WTC11 (cell line): ENCODE measurements at regions not wholly inside any gene's neighbourhood (a gene's known extent, or its start where the extent isn't known, plus 50 kb on each side); places are given as distances from the start of the nearest gene placed in this dataset.
"Not testable (repeated sequence)": the region's sequence is repeated elsewhere in the genome, so short reads cannot be mapped to it uniquely, and the experiment has no call there.

ENCODE experiments used
- ATAC-seq: fragments of 200-7000 bp; cut with Tn5 transposase; 2 replicates; pipeline ENCODE4 v1.10.0; 2021; ENCODE audit warnings: mild to moderate bottlenecking, moderate library complexity
- CTCF ChIA-PET: fragments of 300-600 bp; sonication (Branson Sonifier 250); formaldehyde crosslinking; loops from one replicate; lab custom pipeline; 2021; ENCODE audit warnings: antibody characterized with exemption; lab: Charles Lee
- POLR2A ChIA-PET: fragments of 350-600 bp; sonication (Branson Sonifier 250); formaldehyde crosslinking; loops from one replicate; lab custom pipeline; 2021; ENCODE audit warnings: antibody characterized with exemption; lab: Charles Lee
- DNase-seq: peaks from one replicate; pipeline ENCODE4 v3.0.0; 2021; ENCODE audit warnings: low spot score
- H3K27ac Mint-ChIP-seq: 2 replicates; pipeline ENCODE4 v1.8.0; 2021; ENCODE audit warnings: mixed read lengths
- H3K27me3 Mint-ChIP-seq: 2 replicates; pipeline ENCODE4 v1.8.0; 2021; ENCODE audit warnings: low read depth, mild to moderate bottlenecking, moderate library complexity, mixed read lengths
- H3K36me3 Mint-ChIP-seq: 2 replicates; pipeline ENCODE4 v1.8.0; 2021; ENCODE audit warnings: mixed read lengths
- H3K4me1 Mint-ChIP-seq: 2 replicates; pipeline ENCODE4 v1.8.0; 2022; ENCODE audit warnings: mixed read lengths
- H3K4me3 Mint-ChIP-seq: 2 replicates; pipeline ENCODE4 v1.8.0; 2021; ENCODE audit warnings: mild to moderate bottlenecking, moderate library complexity, mixed read lengths
- H3K9me3 Mint-ChIP-seq: 2 replicates; pipeline ENCODE4 v1.8.0; 2021; ENCODE audit warnings: mixed read lengths
- ESRRA ChIP-seq: sonication (generic); formaldehyde crosslinking; IDR thresholded peaks from 2 replicates; pipeline ENCODE4 v1.8.1; 2022; ENCODE audit warnings: mild to moderate bottlenecking, missing genetic modification reagents, borderline replicate concordance
- GRHL2 ChIP-seq: fragments of 250-450 bp; sonication (Bioruptor Pico); IDR thresholded peaks from 2 replicates; pipeline ENCODE4 v1.8.0; 2022; ENCODE audit warnings: mild to moderate bottlenecking, moderate library complexity; ENCODE audit not compliant: insufficient replicate concordance, severe bottlenecking
- NFATC4 ChIP-seq: fragments of 250-450 bp; sonication (Bioruptor Pico); IDR thresholded peaks from 2 replicates; pipeline ENCODE4 v1.9.0; 2021; ENCODE audit warnings: mild to moderate bottlenecking
- RORB ChIP-seq: fragments of 250-450 bp; sonication (Bioruptor Pico); IDR thresholded peaks from 2 replicates; pipeline ENCODE4 v1.9.0; 2021; ENCODE audit warnings: mild to moderate bottlenecking
- SOX15 ChIP-seq: fragments of 250-450 bp; sonication (Bioruptor Pico); IDR thresholded peaks from 2 replicates; pipeline ENCODE4 v1.9.0; 2021; ENCODE audit warnings: mild to moderate bottlenecking
- ZBTB21 ChIP-seq: sonication (generic); formaldehyde crosslinking; IDR thresholded peaks from 2 replicates; pipeline ENCODE4 v1.8.1; 2023; ENCODE audit warnings: mild to moderate bottlenecking, missing genetic modification reagents, borderline replicate concordance
- ZNF263 ChIP-seq: sonication (generic); formaldehyde crosslinking; IDR thresholded peaks from 2 replicates; pipeline ENCODE4 v1.8.1; 2022; ENCODE audit warnings: low read depth, mild to moderate bottlenecking, moderate library complexity, missing genetic modification reagents
- TF ChIP-seq, protein P1 (sequence below): sonication (generic); formaldehyde crosslinking; IDR thresholded peaks from 2 replicates; pipeline ENCODE4 v1.8.1; 2022; ENCODE audit warnings: low read depth, mild to moderate bottlenecking, moderate library complexity, missing genetic modification reagents, borderline replicate concordance
- TF ChIP-seq, protein P2 (sequence below): sonication (generic); formaldehyde crosslinking; IDR thresholded peaks from 2 replicates; pipeline ENCODE4 v1.8.1; 2022; ENCODE audit warnings: missing genetic modification reagents, borderline replicate concordance
- TF ChIP-seq, protein P3 (sequence below): sonication (generic); formaldehyde crosslinking; IDR thresholded peaks from 2 replicates; pipeline ENCODE4 v1.8.0; 2023; ENCODE audit warnings: missing genetic modification reagents, mild to moderate bottlenecking, borderline replicate concordance
- TF ChIP-seq, protein P4 (sequence below): fragments of 250-450 bp; sonication (Bioruptor Pico); IDR thresholded peaks from 2 replicates; pipeline ENCODE4 v1.8.0; 2021; ENCODE audit warnings: mild to moderate bottlenecking
- TF ChIP-seq, protein P5 (sequence below): sonication (generic); formaldehyde crosslinking; IDR thresholded peaks from 2 replicates; pipeline ENCODE4 v1.8.1; 2023; ENCODE audit warnings: mild to moderate bottlenecking, missing genetic modification reagents
- TF ChIP-seq, protein P6 (sequence below): fragments of 250-450 bp; sonication (Bioruptor Pico); conservative IDR thresholded peaks from 2 replicates; pipeline ENCODE4 v1.9.0; 2021; ENCODE audit warnings: mild to moderate bottlenecking
- TF ChIP-seq, protein P7 (sequence below): sonication (generic); formaldehyde crosslinking; IDR thresholded peaks from 2 replicates; pipeline ENCODE4 v1.8.0; 2023; ENCODE audit warnings: missing genetic modification reagents

DNA sequence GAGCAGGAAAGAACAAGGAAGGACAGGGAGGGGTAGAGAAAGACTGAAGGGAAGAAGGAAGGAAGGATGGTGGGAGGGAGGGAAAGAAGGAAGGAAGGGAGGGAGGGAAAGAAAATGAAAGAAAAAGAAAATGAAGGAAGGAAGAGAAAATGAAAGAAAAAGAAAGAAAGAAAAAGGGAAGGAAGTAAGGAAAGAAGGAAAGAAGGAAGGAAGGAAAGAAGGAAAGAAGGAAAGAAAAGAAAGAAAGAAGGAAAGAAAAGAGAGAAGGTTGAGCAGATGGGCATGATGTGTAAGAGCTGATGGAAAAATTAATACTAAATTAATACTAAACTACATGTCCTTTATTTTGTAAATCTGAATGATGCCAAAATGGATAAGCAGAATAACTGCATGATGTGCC, 418.3 kb upstream of the CDIN1 start:
- no peak for ATAC-seq
- ChIA-PET POLR2A (no interaction called here), CTCF (no interaction called here)
- DNase-seq, result no peak
- peaks cover 15% of the 10 kb centered on the region for H3K4me1 Mint-ChIP-seq
- peaks cover 28% of the 10 kb centered on the region for H3K9me3 Mint-ChIP-seq
- H3K27ac Mint-ChIP-seq, result no peak overlapping the region
- H3K36me3 Mint-ChIP-seq, result peaks cover 14% of the 10 kb centered on the region
- no peak overlapping the region for H3K4me3 Mint-ChIP-seq
- no peaks in the 10 kb centered on the region; the same call in 1 of the 2 replicates for H3K27me3 Mint-ChIP-seq
- TF ChIP-seq, protein P1, sequence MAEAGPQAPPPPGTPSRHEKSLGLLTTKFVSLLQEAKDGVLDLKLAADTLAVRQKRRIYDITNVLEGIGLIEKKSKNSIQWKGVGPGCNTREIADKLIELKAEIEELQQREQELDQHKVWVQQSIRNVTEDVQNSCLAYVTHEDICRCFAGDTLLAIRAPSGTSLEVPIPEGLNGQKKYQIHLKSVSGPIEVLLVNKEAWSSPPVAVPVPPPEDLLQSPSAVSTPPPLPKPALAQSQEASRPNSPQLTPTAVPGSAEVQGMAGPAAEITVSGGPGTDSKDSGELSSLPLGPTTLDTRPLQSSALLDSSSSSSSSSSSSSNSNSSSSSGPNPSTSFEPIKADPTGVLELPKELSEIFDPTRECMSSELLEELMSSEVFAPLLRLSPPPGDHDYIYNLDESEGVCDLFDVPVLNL, result no peak
- TF ChIP-seq, protein P2, sequence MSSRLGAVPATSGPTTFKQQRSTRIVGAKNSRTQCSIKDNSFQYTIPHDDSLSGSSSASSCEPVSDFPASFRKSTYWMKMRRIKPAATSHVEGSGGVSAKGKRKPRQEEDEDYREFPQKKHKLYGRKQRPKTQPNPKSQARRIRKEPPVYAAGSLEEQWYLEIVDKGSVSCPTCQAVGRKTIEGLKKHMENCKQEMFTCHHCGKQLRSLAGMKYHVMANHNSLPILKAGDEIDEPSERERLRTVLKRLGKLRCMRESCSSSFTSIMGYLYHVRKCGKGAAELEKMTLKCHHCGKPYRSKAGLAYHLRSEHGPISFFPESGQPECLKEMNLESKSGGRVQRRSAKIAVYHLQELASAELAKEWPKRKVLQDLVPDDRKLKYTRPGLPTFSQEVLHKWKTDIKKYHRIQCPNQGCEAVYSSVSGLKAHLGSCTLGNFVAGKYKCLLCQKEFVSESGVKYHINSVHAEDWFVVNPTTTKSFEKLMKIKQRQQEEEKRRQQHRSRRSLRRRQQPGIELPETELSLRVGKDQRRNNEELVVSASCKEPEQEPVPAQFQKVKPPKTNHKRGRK (CRISPR knock-in tag), result peak; percentile 52; the same call in 1 of the 2 replicates
- TF ChIP-seq, all 79 proteins: peak for 1

DNA sequence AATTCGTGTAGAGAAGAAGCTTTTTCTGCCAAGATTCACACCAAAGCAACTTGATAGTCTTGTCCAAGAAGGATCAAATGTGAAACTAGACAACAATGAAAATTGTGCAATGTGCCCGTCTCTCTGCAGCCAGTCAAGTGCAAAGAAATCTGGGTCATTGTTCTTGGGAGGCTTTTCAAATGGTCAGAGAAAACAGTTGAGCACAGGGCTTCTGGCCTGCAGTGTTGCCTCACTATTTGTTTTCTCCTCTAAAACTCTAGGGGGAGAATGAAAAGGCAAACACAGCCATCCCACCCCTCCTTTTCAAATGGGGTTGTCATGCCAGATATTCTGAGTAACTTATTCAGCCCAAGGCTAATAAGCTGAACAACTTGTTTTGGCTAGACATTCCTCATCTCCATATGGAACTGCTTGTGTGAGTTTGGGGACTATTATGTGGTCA, 417.6 kb upstream of the CDIN1 start:
- CTCF ChIA-PET, result no interaction called here
- ATAC-seq (peak; percentile 85), DNase-seq (no peak)
- H3K4me1 Mint-ChIP-seq, result peaks cover 15% of the 10 kb centered on the region
- H3K9me3 Mint-ChIP-seq, result peaks cover 32% of the 10 kb centered on the region
- no peaks in the 10 kb centered on the region; the same call in 1 of the 2 replicates for H3K27me3 Mint-ChIP-seq
- peak overlapping the region; percentile 26; the same call in 1 of the 2 replicates for H3K27ac Mint-ChIP-seq
- POLR2A ChIA-PET, result no interaction called here
- TF ChIP-seq NFATC4 (no peak), ESRRA (CRISPR knock-in tag) (no peak), ZNF263 (no peak), RORB (CRISPR knock-in tag) (no peak)
- TF ChIP-seq, protein P3, sequence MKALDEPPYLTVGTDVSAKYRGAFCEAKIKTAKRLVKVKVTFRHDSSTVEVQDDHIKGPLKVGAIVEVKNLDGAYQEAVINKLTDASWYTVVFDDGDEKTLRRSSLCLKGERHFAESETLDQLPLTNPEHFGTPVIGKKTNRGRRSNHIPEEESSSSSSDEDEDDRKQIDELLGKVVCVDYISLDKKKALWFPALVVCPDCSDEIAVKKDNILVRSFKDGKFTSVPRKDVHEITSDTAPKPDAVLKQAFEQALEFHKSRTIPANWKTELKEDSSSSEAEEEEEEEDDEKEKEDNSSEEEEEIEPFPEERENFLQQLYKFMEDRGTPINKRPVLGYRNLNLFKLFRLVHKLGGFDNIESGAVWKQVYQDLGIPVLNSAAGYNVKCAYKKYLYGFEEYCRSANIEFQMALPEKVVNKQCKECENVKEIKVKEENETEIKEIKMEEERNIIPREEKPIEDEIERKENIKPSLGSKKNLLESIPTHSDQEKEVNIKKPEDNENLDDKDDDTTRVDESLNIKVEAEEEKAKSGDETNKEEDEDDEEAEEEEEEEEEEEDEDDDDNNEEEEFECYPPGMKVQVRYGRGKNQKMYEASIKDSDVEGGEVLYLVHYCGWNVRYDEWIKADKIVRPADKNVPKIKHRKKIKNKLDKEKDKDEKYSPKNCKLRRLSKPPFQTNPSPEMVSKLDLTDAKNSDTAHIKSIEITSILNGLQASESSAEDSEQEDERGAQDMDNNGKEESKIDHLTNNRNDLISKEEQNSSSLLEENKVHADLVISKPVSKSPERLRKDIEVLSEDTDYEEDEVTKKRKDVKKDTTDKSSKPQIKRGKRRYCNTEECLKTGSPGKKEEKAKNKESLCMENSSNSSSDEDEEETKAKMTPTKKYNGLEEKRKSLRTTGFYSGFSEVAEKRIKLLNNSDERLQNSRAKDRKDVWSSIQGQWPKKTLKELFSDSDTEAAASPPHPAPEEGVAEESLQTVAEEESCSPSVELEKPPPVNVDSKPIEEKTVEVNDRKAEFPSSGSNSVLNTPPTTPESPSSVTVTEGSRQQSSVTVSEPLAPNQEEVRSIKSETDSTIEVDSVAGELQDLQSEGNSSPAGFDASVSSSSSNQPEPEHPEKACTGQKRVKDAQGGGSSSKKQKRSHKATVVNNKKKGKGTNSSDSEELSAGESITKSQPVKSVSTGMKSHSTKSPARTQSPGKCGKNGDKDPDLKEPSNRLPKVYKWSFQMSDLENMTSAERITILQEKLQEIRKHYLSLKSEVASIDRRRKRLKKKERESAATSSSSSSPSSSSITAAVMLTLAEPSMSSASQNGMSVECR (CRISPR knock-in tag), result no peak
- TF ChIP-seq, protein P4, sequence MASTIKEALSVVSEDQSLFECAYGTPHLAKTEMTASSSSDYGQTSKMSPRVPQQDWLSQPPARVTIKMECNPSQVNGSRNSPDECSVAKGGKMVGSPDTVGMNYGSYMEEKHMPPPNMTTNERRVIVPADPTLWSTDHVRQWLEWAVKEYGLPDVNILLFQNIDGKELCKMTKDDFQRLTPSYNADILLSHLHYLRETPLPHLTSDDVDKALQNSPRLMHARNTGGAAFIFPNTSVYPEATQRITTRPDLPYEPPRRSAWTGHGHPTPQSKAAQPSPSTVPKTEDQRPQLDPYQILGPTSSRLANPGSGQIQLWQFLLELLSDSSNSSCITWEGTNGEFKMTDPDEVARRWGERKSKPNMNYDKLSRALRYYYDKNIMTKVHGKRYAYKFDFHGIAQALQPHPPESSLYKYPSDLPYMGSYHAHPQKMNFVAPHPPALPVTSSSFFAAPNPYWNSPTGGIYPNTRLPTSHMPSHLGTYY (CRISPR knock-in tag), result no peak
- no peak overlapping the region for H3K4me3 Mint-ChIP-seq
- peaks cover 18% of the 10 kb centered on the region for H3K36me3 Mint-ChIP-seq

DNA sequence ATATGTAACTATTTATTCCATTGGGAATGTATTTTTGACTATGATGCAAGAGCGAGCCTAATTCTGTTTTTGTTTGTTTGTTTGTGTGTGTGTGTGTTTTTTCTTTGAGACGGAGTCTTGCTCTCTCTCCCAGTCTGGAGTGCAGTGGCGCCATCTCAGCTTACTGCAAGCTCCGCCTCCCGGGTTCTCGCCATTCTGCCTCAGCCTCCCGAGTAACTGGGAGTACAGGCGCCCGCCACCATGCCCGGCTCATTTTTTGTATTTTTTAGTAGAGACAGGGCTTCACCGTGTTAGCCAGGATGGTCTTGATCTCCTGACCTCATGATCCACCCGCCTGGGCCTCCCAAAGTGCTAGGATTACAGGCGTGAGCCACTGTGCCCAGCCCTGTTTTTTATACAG, 415.4 kb upstream of the CDIN1 start:
- H3K4me3 Mint-ChIP-seq, H3K27me3 Mint-ChIP-seq, DNase-seq, POLR2A ChIA-PET, CTCF ChIA-PET, ATAC-seq, H3K27ac Mint-ChIP-seq: not testable (repeated sequence)
- Mint-ChIP-seq H3K4me1 (peaks cover 11% of the 10 kb centered on the region), H3K9me3 (peaks cover 40% of the 10 kb centered on the region), H3K36me3 (peaks cover 18% of the 10 kb centered on the region)

DNA sequence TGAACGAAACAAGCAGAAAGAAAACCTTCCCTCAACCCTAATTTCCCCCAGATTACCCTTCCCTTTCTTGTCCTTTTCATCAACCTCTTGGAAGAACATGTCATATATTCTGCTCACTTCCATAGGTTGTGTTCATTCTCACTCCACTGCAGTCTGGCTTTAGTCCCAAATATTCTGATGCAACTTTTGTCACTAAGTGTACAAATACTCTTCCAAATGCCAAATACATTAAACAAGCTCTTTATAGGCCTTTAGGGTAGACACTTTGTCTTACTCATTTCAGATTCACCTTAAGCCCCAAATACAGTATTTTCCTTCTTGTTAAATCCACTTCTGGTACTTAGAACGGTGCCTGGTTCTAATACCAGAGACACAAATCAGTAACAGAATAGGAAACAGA, 406.5 kb upstream of the CDIN1 start:
- H3K4me1 Mint-ChIP-seq, result peaks cover 11% of the 10 kb centered on the region
- DNase-seq (no peak), ATAC-seq (no peak)
- ChIA-PET POLR2A (no interaction called here), CTCF (no interaction called here)
- H3K27ac Mint-ChIP-seq, result no peak overlapping the region
- H3K4me3 Mint-ChIP-seq, result no peak overlapping the region
- peaks cover 3% of the 10 kb centered on the region; the same call in 1 of the 2 replicates for H3K9me3 Mint-ChIP-seq
- H3K27me3 Mint-ChIP-seq, result no peaks in the 10 kb centered on the region
- H3K36me3 Mint-ChIP-seq, result no peaks in the 10 kb centered on the region
- TF ChIP-seq GRHL2 (CRISPR knock-in tag) (no peak), ZBTB21 (no peak), SOX15 (CRISPR knock-in tag) (no peak)
- TF ChIP-seq, protein P5, sequence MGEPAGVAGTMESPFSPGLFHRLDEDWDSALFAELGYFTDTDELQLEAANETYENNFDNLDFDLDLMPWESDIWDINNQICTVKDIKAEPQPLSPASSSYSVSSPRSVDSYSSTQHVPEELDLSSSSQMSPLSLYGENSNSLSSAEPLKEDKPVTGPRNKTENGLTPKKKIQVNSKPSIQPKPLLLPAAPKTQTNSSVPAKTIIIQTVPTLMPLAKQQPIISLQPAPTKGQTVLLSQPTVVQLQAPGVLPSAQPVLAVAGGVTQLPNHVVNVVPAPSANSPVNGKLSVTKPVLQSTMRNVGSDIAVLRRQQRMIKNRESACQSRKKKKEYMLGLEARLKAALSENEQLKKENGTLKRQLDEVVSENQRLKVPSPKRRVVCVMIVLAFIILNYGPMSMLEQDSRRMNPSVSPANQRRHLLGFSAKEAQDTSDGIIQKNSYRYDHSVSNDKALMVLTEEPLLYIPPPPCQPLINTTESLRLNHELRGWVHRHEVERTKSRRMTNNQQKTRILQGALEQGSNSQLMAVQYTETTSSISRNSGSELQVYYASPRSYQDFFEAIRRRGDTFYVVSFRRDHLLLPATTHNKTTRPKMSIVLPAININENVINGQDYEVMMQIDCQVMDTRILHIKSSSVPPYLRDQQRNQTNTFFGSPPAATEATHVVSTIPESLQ, result no peak
- TF ChIP-seq, protein P6, sequence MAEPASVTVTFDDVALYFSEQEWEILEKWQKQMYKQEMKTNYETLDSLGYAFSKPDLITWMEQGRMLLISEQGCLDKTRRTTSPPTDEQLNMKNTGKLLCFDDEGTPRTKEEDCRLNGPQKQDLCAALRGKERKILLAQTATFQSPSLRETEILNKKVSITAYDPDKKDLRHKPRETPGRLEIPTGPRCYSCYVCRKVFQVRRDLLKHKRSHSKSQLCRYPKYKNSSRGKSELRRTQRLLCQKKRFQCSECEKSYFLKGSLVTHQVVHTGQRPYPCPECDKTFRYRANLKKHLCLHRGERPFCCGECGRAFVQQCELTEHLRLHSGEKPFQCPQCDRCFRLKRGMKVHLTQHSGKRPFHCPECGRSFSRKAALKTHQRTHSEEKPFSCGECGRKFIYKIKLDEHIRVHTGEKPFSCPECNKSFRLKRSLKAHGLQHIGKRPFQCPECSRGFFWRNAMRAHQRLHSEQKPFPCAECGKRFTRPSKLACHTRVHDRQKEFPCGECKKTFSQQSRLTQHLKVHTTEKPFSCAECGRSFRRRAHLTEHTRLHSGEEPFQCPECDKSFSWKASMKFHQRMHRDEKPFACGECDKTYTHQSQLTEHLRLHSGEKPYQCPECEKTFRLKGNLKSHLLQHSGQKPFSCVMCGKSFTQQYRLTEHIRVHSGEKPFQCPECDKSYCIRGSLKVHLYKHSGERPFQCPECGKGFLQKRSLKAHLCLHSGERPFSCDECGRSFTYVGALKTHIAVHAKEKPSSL (CRISPR knock-in tag), result no peak
- TF ChIP-seq, protein P7, sequence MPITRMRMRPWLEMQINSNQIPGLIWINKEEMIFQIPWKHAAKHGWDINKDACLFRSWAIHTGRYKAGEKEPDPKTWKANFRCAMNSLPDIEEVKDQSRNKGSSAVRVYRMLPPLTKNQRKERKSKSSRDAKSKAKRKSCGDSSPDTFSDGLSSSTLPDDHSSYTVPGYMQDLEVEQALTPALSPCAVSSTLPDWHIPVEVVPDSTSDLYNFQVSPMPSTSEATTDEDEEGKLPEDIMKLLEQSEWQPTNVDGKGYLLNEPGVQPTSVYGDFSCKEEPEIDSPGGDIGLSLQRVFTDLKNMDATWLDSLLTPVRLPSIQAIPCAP (CRISPR knock-in tag), result no peak
